Hepatocyte (in vitro differentiated cells): ENCODE measurements at regions not wholly inside any gene's neighbourhood (a gene's known extent, or its start where the extent isn't known, plus 50 kb on each side); places are given as distances from the start of the nearest gene placed in this dataset.
"Not testable (repeated sequence)": the region's sequence is repeated elsewhere in the genome, so short reads cannot be mapped to it uniquely, and the experiment has no call there.

Source experiments
- EZH2 ChIP-seq: fragments of 200-600 bp; sonication (generic); IDR thresholded peaks from 2 replicates; pipeline ENCODE4 v1.6.1; 2016; ENCODE audit warnings: antibody characterized with exemption, mild to moderate bottlenecking, borderline replicate concordance
- EZH2phosphoT487 ChIP-seq: fragments of 200-600 bp; sonication (generic); IDR thresholded peaks from one replicate; pipeline ENCODE4 v1.6.1; 2018; ENCODE audit warnings: antibody characterized with exemption, mild to moderate bottlenecking, low read depth, moderate library complexity; ENCODE audit not compliant: unreplicated experiment, severe bottlenecking
- TF ChIP-seq, protein P1 (sequence below): fragments of 200-600 bp; sonication (generic); IDR thresholded peaks from 2 replicates; pipeline ENCODE4 v1.5.1; 2016; ENCODE audit warnings: antibody characterized with exemption, mild to moderate bottlenecking; ENCODE audit not compliant: poor library complexity

- TF ChIP-seq, protein P1, sequence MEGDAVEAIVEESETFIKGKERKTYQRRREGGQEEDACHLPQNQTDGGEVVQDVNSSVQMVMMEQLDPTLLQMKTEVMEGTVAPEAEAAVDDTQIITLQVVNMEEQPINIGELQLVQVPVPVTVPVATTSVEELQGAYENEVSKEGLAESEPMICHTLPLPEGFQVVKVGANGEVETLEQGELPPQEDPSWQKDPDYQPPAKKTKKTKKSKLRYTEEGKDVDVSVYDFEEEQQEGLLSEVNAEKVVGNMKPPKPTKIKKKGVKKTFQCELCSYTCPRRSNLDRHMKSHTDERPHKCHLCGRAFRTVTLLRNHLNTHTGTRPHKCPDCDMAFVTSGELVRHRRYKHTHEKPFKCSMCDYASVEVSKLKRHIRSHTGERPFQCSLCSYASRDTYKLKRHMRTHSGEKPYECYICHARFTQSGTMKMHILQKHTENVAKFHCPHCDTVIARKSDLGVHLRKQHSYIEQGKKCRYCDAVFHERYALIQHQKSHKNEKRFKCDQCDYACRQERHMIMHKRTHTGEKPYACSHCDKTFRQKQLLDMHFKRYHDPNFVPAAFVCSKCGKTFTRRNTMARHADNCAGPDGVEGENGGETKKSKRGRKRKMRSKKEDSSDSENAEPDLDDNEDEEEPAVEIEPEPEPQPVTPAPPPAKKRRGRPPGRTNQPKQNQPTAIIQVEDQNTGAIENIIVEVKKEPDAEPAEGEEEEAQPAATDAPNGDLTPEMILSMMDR, result not testable (repeated sequence)
- not testable (repeated sequence) for TF ChIP-seq EZH2, EZH2phosphoT487
These were observed 4398.8 kb upstream of the TPTE start for GRCh38 chr21:6122629-6123028.
